NCI-H82 (cell line): ENCODE measurements at regions not wholly inside any gene's neighbourhood (a gene's known extent, or its start where the extent isn't known, plus 50 kb on each side); places are given as distances from the start of the nearest gene placed in this dataset.
"Not testable (repeated sequence)": the region's sequence is repeated elsewhere in the genome, so short reads cannot be mapped to it uniquely, and the experiment has no call there.

Experiments
- DNase-seq: peaks from one replicate; lab custom pipeline; 2025; lab: John Stamatoyannopoulos, UW

DNA sequence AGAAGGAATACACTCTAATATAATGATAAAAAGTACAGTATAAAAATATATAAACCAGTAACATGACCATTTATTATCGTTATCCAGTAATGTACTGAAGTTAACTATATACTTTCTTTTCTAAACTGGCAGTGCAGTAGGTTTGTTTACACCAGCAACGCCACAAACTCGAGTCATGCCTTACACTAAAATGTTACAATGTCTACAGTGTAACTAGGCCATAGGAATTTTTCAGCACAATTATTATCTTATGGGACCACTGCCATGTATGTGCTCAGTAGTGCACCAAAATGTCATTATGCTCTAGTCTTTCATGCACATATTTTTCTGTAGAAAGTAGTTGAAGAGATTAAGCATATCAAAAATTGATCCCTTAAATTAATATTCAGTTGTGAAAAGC lies 609.8 kb upstream of the BCHE start:
- no peak for DNase-seq

GRCh38 chr3:166446291-166446690 lies 609.1 kb upstream of the BCHE start:
- no peak for DNase-seq

- DNase-seq = no peak
These were observed 608.6 kb upstream of the BCHE start for GRCh38 chr3:166445865-166446264.

DNA sequence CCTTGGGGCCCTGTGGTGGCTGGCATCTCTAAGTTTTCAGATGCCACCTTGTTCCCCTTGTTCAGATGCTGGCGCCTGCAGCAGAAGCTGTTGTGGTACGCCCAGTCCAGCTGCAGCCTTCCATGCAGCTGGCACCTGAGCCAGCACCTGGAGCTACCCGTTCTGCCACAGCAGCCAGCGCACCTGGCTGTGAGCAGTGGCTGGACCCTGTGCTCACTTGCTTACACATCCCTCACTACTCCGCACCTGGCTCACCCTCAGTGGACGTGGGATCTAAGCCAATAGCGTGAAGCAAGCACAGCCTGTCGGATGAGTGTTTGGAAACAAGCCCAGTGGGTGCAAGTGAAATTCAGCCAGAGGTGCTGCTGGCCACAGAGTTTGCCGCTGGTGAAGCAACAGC lies 607.5 kb upstream of the BCHE start:
- DNase-seq = no peak

- no peak for DNase-seq
These were observed 607.1 kb upstream of the BCHE start for GRCh38 chr3:166444336-166444735.

DNA sequence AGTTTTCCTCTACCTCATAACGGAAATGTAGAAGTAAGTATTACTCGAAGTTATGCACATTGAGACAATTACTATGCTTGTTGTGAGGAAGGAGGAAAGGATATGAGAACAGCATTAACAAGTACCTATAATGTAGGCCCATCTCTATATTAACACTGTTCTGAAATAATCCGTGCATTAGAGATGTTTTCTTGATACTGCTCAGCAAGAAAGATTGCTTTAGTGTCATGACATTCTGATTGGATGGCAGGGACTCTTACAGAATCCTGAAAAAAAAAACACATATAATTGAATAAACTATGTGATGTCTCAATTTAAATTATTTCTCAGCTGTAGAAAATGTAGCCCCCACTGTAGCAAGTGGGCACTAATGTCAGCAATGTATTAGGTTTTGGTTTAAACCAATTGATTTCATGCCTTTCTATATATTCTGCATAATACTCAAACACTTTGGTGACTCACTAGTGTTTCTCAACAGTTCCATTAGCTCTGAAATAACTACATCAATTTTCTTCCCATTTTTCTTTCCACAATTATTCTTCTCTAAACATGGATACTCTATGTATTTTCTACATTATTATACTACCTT lies 598.3 kb upstream of the BCHE start:
- DNase-seq = no peak

GRCh38 chr3:166433060-166433459 lies 595.8 kb upstream of the BCHE start:
- no peak for DNase-seq

DNA sequence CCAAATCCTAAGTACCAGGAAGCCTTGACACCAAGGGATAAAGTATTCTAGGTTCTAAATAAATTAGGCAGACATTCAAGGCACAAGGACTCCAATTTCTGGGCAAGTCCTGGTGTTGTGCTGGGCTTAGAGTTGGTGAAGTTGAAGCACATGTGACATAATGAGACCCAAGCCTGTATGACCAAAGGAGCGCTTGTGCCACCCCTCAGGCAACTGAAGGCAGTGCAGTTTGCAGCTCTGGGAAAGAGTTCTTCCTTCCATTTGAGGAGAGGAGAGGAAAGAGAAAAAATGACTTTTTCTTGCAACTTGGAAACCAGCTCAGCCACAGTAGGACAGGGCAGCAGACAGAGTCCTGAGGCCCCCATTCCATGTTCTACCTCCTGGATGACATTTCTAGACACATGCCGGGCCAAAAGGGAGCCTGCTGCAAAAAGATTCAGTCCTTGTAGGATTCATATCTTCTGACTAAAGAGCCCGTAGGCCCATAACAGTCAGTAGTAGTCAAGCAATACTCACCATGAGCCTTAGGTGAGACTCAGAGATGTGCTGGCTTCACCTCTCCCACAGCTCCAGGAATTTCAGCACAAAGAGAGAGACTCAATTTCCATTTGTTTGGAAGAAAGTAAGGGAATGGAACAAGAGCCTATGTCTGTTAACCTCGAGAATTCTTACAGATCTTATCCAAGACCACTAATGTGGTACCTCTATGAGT lies 588.8 kb upstream of the BCHE start:
- peak; percentile 12 for DNase-seq

DNA sequence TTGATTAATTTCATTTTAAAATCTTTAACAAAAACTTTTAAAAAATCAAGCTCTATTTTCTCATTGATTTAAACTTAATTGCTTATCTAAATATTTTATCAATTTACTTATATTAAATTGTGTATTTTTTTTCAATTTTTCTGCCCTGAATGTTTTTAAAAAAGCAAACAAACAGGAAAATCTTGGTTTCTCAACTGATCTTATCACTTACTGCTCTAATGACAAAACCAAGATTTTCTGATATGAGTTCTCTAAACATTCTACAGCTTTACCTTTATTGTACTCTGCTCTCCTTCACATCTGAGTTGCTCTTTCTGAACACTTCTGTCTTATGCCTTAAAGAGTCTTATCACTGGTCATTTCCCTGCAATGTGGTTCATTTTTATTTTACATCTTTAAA lies 587.8 kb upstream of the BCHE start:
- no peak for DNase-seq

GRCh38 chr3:166423824-166424513 lies 586.7 kb upstream of the BCHE start:
- not testable (repeated sequence) for DNase-seq

GRCh38 chr3:166422556-166422955 lies 585.3 kb upstream of the BCHE start:
- DNase-seq = no peak

DNA sequence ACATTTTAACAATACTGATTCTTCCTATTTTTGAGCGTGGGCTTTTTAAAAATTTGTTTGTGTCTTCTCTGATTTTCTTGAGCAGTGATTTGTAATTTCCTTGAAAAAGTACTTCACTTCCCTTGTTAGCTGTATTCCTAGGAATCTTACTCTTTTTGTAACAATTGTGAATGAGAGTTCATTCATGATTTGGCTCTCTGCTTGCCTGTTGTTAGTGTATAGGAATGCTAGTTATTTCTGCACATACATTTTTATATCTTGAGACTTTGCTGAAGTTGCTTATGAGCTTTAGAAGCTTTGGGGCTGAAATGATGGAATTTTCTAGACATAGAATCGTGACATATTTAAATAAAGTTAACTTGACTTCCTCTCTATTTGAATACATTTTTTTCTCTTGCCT lies 582.8 kb upstream of the BCHE start:
- no peak for DNase-seq

DNA sequence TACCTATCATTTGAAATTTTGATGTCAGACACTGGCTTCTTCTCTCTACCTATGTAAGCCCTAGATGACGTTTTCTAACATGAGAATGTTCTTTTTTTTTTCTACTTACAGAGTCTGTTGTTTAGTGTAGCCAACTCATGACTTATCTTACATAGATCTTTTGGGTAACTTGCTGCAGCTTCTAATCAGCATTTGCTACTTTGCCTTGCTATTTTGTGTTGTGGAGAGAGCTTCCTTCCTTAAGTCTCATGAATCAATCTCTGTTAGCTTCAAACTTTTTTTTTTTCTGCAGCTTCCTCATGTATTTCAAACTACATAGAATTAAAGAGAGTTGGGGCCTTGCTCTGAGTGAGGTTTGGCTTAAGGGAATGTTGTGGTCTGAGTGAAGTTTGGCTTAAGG lies 568.7 kb upstream of the BCHE start:
- no peak for DNase-seq

- DNase-seq = no peak
These were observed 568.2 kb upstream of the BCHE start for GRCh38 chr3:166405465-166405864.

GRCh38 chr3:166390303-166390702 lies 553.1 kb upstream of the BCHE start:
- no peak for DNase-seq

- no peak for DNase-seq
These were observed 551.1 kb upstream of the BCHE start for GRCh38 chr3:166388321-166388720.

DNA sequence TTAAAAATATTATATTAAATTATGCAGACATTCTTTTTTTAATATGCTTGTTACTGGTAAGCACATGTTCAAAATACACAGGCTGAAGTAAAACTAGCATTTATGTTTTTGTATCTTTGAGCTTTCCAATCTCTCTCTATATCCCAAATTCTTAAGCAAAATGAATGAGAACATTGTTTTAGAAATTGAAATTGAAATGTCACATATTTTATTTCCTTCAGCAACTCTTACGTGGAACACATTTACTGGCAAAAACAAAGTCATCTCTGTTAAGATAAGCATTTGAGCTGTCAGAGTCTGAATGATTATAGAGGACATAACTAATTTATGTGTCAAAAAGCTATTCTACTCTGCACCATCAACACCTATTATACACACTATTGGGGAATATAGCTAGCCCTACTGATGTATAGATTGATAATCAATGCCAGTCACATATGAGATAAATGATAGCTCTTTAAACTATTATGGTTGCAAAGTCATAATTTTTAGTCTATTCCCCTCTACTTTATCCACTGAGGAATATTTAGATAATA lies 535.4 kb upstream of the BCHE start:
- DNase-seq = no peak

DNA sequence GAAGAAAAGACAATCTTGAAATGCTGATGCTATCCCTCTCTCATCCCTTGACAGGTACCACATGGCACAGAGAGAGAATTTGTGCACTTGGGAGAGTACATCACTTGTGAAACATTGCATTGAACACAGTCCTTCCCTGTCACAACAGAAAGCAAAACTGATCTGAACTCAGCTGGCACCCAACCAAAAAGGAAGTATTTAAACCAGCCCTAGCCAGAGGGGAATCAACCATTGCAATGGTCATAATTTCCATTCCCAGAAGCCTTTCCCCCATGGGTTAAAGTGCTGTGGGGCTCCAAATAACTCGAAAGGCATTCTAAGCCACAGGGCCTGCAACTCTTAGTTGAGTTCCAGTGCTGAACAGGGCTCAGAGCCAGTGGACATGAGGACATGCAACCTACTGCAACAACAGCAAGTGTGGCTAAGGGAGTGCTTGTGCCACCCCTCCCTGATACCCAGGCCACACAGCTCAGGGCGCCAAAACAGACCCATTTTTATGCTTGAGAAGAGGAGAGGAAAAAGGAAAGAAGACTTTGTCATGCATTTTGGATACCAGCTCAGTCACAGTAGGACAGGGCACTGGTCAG lies 530.8 kb upstream of the BCHE start:
- DNase-seq = no peak

GRCh38 chr3:166362698-166363097 lies 525.5 kb upstream of the BCHE start:
- DNase-seq = no peak

DNA sequence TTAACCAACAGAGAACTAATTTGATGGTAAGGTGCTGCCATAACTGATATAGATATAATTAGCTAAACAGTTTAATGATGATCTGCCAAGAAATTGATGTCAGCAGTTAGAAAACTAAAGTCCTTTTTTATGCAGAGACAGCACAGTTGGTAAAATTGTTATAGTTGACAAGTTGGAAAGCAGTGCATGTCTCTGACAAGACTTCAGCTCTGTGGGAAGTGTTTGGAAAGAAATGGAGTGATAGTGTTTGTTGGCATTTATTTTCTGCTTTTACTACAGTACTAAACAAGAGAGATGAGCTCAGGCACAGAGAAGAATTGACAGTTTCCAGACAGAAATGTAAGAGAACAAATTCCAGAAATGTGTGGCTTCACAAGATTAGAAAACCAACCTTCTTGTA lies 523.5 kb upstream of the BCHE start:
- no peak for DNase-seq

DNA sequence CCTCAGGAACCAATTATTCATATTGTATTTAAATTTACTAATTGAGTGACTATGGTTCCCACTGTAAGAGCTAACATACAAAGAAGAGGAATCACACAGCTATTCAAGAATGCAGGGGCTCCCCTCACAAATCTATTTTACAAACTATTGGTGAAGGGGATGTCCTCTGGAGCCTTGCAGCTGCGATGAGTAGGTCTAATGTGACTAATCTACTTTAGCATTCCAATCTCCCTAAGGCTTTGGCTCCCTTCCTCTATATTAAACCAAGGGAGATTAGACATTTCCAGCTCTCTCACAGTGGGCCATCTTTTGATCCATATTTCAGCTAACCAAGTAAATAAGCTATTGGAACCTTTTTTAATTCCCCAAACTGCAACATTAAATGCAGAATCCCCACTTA lies 514.2 kb upstream of the BCHE start:
- peak; percentile 35 for DNase-seq

GRCh38 chr3:166340604-166341266 lies 503.5 kb upstream of the BCHE start:
- DNase-seq = no peak
